Renal cortex interstitium (tissue), 11 donors: ENCODE measurements at regions not wholly inside any gene's neighbourhood (a gene's known extent, or its start where the extent isn't known, plus 50 kb on each side); places are given as distances from the start of the nearest gene placed in this dataset.

Experiments
- DNase-seq, 11 donors: peaks; one replicate each; pipeline ENCODE4 v3.0.0-alpha.2; 2013; ENCODE audit warnings: low read depth in 9 of 11, low spot score in 4 of 11; ENCODE audit errors: extremely low read depth in 1 of 11

GRCh38 chr3:153960458-153961074 is 160.6 kb upstream of the ARHGEF26 start:
- DNase-seq = no peak

GRCh38 chr3:153961494-153961893 is 159.7 kb upstream of the ARHGEF26 start:
- DNase-seq = no peak

- no peak for DNase-seq
Measured at GRCh38 chr3:153963012-153963411, 158.2 kb upstream of the ARHGEF26 start.

- DNase-seq = no peak
Measured at GRCh38 chr3:153967260-153967659, 153.9 kb upstream of the ARHGEF26 start.

- DNase-seq = no peak
Measured at GRCh38 chr3:153970047-153970446, 151.1 kb upstream of the ARHGEF26 start.

- DNase-seq = peak in 6 of 11 donors; percentile 7 to 22 (median 13)
Measured at GRCh38 chr3:153970741-153971347, 150.3 kb upstream of the ARHGEF26 start.

GRCh38 chr3:153972862-153973261 is 148.3 kb upstream of the ARHGEF26 start:
- DNase-seq = no peak

- DNase-seq = no peak
Measured at GRCh38 chr3:153973722-153974265, 147.4 kb upstream of the ARHGEF26 start.

GRCh38 chr3:153974614-153975013 is 146.6 kb upstream of the ARHGEF26 start:
- DNase-seq = no peak

GRCh38 chr3:153976891-153977554 is 144.2 kb upstream of the ARHGEF26 start:
- DNase-seq = no peak

- no peak for DNase-seq
Measured at GRCh38 chr3:153978006-153978405, 143.2 kb upstream of the ARHGEF26 start.

- no peak for DNase-seq
Measured at GRCh38 chr3:153979418-153980251, 141.6 kb upstream of the ARHGEF26 start.

GRCh38 chr3:153980252-153980590 is 141.0 kb upstream of the ARHGEF26 start:
- DNase-seq = no peak

- DNase-seq = peak in 1 of 11 donors; percentile 2
Measured at GRCh38 chr3:153997364-153997763, 123.8 kb upstream of the ARHGEF26 start.

GRCh38 chr3:154003649-154004048 is 117.5 kb upstream of the ARHGEF26 start:
- no peak for DNase-seq

GRCh38 chr3:154011036-154011435 is 110.2 kb upstream of the ARHGEF26 start:
- DNase-seq = no peak

GRCh38 chr3:154013736-154014135 is 107.5 kb upstream of the ARHGEF26 start:
- DNase-seq = no peak

GRCh38 chr3:154015307-154015706 is 105.9 kb upstream of the ARHGEF26 start:
- DNase-seq = no peak

- DNase-seq = no peak
Measured at GRCh38 chr3:154018100-154018696, 103.0 kb upstream of the ARHGEF26 start.
